ENCODE measurements at regions not wholly inside any gene's neighbourhood (a gene's known extent, or its start where the extent isn't known, plus 50 kb on each side); places are given as distances from the start of the nearest gene placed in this dataset.
"Not testable (repeated sequence)": the region's sequence is repeated elsewhere in the genome, so short reads cannot be mapped to it uniquely, and the experiment has no call there.

DNA sequence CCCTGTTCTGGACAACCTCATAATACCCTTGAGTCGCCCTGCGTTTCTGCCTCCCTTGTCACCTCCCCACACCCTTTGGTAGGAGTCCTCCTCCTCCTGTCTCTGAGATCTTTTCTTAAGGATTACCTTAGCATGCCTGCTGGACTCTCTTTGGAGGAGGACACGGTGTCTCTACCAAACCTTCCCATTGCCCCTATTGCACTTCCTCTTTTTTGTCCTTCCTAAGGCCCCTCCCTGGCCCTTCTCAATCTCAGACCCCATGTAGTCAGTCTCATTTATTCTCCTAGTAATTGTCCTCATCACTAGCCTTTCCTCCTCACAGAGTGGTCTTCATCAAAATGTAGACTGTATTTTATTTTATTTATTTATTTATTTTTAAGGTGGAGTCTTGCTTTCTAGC, 335.0 kb upstream of the SFRP2 start:
- no peak overlapping the region for H3K4me3 ChIP-seq (ENCODE audit: low read depth, low read length)
- TF ChIP-seq CTCF (conservative IDR thresholded peaks at IDR 0.05; ENCODE audit: low read depth, low read length) = no peak
- no peak for DNase-seq (ENCODE audit: low read depth)

- no peak for DNase-seq (ENCODE audit: low read depth)
- no peak for TF ChIP-seq CTCF (conservative IDR thresholded peaks at IDR 0.05; ENCODE audit: low read depth, low read length)
- H3K4me3 ChIP-seq (ENCODE audit: low read depth, low read length) = no peak overlapping the region
These were observed 331.9 kb upstream of the SFRP2 start for GRCh38 chr4:154120690-154121345.

- no peak for TF ChIP-seq CTCF (conservative IDR thresholded peaks at IDR 0.05; ENCODE audit: low read depth, low read length)
- no peak for DNase-seq (ENCODE audit: low read depth)
- H3K4me3 ChIP-seq (ENCODE audit: low read depth, low read length) = no peak overlapping the region
These were observed 331.3 kb upstream of the SFRP2 start for GRCh38 chr4:154120006-154120676.

DNA sequence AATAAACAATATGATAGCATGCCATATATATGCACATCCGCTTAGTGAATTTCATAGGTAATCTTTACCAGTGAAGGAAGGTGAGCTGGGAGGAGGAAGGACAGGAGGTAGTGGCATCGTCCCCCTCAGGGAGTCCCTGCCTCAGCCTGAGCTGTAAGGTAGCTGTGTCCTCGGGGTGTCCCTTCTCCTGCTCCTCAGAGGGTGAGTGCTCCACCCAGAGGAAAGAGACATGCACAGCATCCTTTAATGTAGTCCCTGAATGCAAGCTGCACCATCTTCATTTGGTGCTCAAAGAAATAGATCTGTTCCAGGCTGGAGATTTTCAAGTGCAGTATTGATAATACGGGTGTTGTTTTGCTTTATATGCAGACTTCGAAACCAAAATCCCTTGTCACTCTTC, 330.4 kb upstream of the SFRP2 start:
- no peak for DNase-seq (ENCODE audit: low read depth)
- TF ChIP-seq CTCF (conservative IDR thresholded peaks at IDR 0.05; ENCODE audit: low read depth, low read length) = no peak
- no peak overlapping the region for H3K4me3 ChIP-seq (ENCODE audit: low read depth, low read length)

DNA sequence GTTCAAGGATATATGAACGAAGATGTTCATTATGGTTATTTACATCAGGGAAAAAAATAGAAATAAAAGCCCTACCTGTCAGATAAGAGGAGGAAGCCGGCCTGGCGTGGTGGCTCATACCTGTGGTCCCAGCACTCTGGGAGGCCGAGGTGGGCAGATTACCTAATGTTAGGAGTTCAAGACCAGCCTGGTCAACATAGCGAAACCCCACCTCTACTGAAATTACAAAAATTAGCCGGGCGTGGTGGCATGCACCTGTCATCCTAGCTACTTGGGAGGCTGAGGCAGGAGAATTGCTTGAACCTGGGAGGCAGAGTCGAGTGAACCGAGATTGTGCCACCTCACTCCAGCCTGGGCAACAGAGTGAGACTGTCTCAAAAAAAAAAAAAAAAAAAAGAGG, 328.8 kb upstream of the SFRP2 start:
- H3K4me3 ChIP-seq (ENCODE audit: low read depth, low read length) = not testable (repeated sequence)

DNA sequence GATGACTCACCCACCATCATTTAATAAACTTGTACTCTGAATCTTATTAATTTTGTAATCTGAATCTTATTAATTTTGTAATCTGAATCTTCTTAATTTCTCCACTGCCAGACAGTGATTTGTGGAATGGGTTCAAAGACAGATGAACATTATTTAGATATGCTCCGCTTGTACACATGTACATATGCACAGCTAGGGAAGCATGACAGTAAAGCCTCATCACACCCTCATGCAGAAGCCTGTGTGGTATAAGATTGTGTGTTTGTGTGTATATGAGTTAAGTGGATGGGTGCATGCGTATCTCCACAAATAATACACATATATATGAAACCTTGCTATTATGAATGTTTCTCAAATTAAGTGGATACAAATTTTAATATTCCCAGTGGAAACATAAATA, 318.5 kb upstream of the SFRP2 start:
- no peak for TF ChIP-seq CTCF (conservative IDR thresholded peaks at IDR 0.05; ENCODE audit: low read depth, low read length)
- DNase-seq (ENCODE audit: low read depth) = no peak
- no peak overlapping the region for H3K4me3 ChIP-seq (ENCODE audit: low read depth, low read length)

More for the DNA sequence above, 328.8 kb upstream of the SFRP2 start:
- not testable (repeated sequence) for DNase-seq (ENCODE audit: low read depth)

DNA sequence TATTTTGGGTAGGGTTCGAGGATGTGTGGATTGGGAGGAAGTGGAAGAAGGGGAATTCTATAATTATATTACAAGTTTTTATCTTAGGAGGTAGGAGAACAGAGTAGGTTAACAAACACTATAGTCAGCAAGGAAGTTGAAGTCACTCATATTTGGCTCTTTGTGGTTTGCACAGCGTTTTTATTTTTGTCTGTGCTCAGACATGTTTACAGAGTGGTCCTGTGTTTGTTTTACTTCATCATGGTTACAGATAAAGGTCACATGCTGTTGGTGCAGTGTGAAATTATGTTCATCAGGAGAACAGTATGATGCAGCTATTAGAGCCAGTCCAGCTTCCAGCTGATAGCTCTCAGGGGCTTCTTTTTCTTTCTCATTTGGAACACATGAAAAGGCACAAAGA, 299.9 kb upstream of the SFRP2 start:
- no peak overlapping the region for H3K4me3 ChIP-seq (ENCODE audit: low read depth, low read length)
- peak; percentile 54 for DNase-seq (ENCODE audit: low read depth)
- TF ChIP-seq CTCF (conservative IDR thresholded peaks at IDR 0.05; ENCODE audit: low read depth, low read length) = no peak

Data from choroid plexus epithelial cell (primary cell).